GM18498 (cell line): ENCODE measurements at regions not wholly inside any gene's neighbourhood (a gene's known extent, or its start where the extent isn't known, plus 50 kb on each side); places are given as distances from the start of the nearest gene placed in this dataset.
"Not testable (repeated sequence)": the region's sequence is repeated elsewhere in the genome, so short reads cannot be mapped to it uniquely, and the experiment has no call there.

Source experiments
- ATAC-seq: cut with Tn5 transposase; IDR thresholded peaks from one replicate; pipeline ENCODE4 v1.9.1; 2021; ENCODE audit warnings: mild to moderate bottlenecking, moderate library complexity; ENCODE audit not compliant: unreplicated experiment

DNA sequence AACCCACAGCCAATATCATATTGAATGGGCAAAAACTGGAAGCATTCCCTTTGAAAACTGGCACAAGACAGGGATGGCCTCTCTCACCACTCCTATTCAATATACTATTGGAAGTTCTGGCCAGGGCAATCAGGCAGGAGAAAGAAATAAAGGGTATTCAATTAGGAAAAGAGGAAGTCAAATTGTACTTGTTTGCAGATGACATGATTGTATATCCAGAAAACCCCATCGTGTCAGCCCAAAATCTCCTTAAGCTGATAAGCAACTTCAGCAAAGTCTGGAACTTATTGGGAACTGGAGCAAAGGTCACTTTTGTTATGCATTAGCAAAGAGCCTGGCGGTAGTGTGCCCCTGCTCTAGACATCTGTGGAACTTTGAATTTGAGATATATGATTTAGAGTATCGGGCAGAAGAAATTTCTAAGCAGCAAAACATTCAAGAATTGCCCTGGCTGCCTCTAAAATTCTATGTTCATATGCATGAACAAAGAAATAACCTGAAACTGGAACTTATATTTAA lies 53.4 kb upstream of the PSMA1 start:
- ATAC-seq: not testable (repeated sequence)

DNA sequence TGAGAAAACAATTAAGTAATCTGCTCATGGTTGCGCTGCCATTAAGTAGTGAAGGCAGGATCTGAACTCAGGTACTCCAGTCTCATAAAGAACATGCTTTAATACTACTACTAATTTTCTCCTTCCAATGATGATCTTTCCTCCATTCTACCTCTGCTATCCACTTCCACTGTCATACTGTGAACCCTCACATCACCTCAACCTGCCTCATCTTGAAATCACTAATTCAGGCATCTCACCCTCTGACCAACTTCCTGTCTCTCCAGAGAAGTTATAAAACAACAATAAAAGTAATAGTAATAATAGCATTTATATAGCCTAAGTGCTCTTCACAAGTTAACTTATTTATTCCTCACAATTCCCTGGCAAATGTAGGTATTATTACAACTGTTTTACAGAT lies 57.1 kb upstream of the PSMA1 start:
- ATAC-seq: no peak

GRCh38 chr11:14577835-14578529 lies 57.8 kb upstream of the PSMA1 start:
- ATAC-seq: peak; percentile 15

DNA sequence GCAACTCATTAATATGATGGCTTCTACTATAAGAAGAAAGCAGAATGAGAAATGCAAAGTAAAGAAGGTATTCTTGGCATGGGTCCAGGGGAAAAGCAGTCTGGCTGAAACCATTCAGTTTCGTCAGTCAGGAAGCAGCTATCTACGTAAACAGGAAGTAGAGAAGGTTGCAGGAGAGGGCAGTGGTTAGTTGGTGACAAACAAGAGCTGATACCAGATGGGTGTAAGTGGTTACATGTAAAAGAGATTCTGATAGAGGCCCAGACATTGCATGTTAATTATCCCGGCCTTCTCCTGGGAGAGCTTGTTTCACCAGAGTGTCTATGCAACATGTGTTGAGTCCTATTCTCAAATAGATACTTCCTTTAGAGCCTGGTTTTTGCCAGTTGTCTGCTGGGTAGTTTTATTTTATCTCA lies 58.4 kb upstream of the PSMA1 start:
- peak; percentile 100 for ATAC-seq

- ATAC-seq: no peak
Observed at GRCh38 chr11:14579646-14580045, 59.5 kb upstream of the PSMA1 start.

- no peak for ATAC-seq
Observed at GRCh38 chr11:14582793-14583192, 60.8 kb upstream of the PDE3B start.

DNA sequence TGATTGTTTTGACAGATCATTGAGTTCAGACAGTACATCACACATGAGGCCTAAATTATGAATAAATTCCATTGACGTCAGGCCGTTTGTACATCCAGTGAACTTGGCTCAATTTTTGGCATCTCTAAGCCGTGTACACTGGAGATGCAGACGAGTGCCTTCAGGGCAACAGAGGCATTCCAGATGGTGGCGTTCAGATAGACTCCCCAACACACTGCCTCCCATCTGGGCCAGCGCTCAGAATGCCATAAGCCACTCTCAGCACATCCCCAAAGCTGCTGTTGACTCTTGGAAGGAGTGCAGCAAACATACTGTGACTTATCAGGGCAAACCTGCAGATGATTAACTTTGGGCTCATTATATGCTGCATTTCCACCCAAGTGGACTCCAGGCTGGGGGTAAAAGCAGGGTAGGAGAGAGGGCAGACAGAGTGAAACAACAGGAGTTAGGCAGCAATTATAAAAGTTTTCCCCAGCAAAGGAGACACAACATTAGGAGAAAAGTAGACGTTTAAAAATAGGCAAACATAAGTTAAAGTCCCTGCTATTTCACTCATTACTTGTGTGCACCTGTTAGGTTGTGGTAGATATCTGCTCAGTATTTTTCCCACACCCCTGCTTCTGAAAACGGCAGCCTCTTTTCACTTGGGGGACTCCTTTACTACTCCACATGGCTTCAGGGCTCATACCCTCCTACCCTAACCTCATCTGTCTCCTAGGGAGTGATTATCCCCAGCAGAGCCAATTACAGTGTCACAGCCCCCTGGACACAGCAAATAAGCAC lies 60.2 kb upstream of the PDE3B start:
- no peak for ATAC-seq

GRCh38 chr11:14584035-14584363 lies 59.6 kb upstream of the PDE3B start:
- no peak for ATAC-seq

GRCh38 chr11:14584595-14584994 lies 59.0 kb upstream of the PDE3B start:
- no peak for ATAC-seq

DNA sequence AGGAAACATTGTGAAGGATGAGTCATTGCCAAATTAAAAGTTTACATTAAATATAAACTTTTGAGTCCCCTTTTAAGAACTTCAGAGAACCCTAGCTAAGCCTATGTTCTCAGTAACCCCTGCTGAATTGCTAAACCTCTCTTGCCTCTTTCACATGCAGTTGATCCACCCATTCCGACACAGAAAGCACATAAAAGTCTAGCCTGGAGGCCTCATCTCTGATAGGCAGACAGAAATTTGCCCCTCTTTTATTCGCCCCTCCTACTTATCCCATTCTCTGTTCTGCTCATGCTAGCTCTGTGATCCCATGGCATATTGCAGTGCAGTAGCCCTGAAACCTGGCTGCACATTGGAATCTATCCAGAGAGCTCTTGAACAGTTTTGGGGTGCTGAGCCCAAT lies 58.2 kb upstream of the PDE3B start:
- ATAC-seq: no peak

DNA sequence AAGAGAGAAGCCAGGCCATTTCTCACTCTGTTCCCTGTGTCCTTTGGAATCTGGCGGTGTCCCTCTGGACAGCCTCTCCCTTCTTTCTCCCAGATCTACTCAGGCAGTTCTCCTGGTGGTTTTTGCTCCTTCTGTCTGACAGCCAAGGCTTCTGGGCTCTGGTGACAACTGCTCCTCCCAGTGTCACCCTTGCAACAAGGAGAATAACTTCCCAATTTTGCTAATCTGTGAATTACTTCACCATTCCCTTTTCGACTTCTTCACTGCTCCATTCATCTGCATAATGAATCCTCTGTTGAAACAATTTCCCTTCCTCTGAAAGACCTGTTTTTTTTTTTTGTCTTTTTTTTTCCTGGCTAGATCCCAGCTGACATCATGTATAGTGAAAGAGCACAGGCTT lies 56.3 kb upstream of the PDE3B start:
- no peak for ATAC-seq

- no peak for ATAC-seq
Observed at GRCh38 chr11:14588681-14589080, 54.9 kb upstream of the PDE3B start.

- no peak for ATAC-seq
Observed at GRCh38 chr11:14589421-14589820, 54.2 kb upstream of the PDE3B start.

- ATAC-seq: not testable (repeated sequence)
Observed at GRCh38 chr11:14591046-14591445, 52.6 kb upstream of the PDE3B start.

GRCh38 chr11:14593671-14594070 lies 49.9 kb upstream of the PDE3B start:
- no peak for ATAC-seq
